Kidney tubule cell (primary cell): ENCODE measurements at regions not wholly inside any gene's neighbourhood (a gene's known extent, or its start where the extent isn't known, plus 50 kb on each side); places are given as distances from the start of the nearest gene placed in this dataset.

Source experiments
- DNase-seq: peaks from one replicate; pipeline ENCODE4 v3.0.0-alpha.2; 2018; ENCODE audit warnings: low spot score

GRCh38 chr18:73315381-73315780 lies 447.6 kb upstream of the NETO1 start:
- no peak for DNase-seq

GRCh38 chr18:73313476-73313875 lies 445.7 kb upstream of the NETO1 start:
- no peak for DNase-seq

- DNase-seq: no peak
Observed at GRCh38 chr18:73296686-73297085, 428.9 kb upstream of the NETO1 start.

GRCh38 chr18:73292156-73292555 lies 424.4 kb upstream of the NETO1 start:
- DNase-seq: no peak

GRCh38 chr18:73288813-73289212 lies 421.0 kb upstream of the NETO1 start:
- no peak for DNase-seq

GRCh38 chr18:73286584-73286983 lies 418.8 kb upstream of the NETO1 start:
- DNase-seq: no peak

GRCh38 chr18:73283788-73284187 lies 416.0 kb upstream of the NETO1 start:
- peak; percentile 70 for DNase-seq

- peak; percentile 54 for DNase-seq
Observed at GRCh38 chr18:73283032-73283431, 415.2 kb upstream of the NETO1 start.

GRCh38 chr18:73279498-73279897 lies 411.7 kb upstream of the NETO1 start:
- no peak for DNase-seq

- no peak for DNase-seq
Observed at GRCh38 chr18:73274812-73275621, 407.2 kb upstream of the NETO1 start.

GRCh38 chr18:73270920-73271634 lies 403.3 kb upstream of the NETO1 start:
- no peak for DNase-seq

GRCh38 chr18:73264562-73264921 lies 396.8 kb upstream of the NETO1 start:
- DNase-seq: no peak

GRCh38 chr18:73261923-73262322 lies 394.1 kb upstream of the NETO1 start:
- no peak for DNase-seq

- no peak for DNase-seq
Observed at GRCh38 chr18:73261243-73261642, 393.5 kb upstream of the NETO1 start.

GRCh38 chr18:73258375-73259087 lies 390.7 kb upstream of the NETO1 start:
- DNase-seq: no peak

- no peak for DNase-seq
Observed at GRCh38 chr18:73254564-73254963, 386.8 kb upstream of the NETO1 start.

GRCh38 chr18:73249030-73249429 lies 381.2 kb upstream of the NETO1 start:
- DNase-seq: no peak

- DNase-seq: no peak
Observed at GRCh38 chr18:73246763-73247162, 379.0 kb upstream of the NETO1 start.

GRCh38 chr18:73245345-73245744 lies 377.6 kb upstream of the NETO1 start:
- no peak for DNase-seq

- DNase-seq: no peak
Observed at GRCh38 chr18:73244401-73244800, 376.6 kb upstream of the NETO1 start.

GRCh38 chr18:73240899-73241298 lies 373.1 kb upstream of the NETO1 start:
- DNase-seq: no peak

- peak; percentile 2 for DNase-seq
Observed at GRCh38 chr18:73235921-73236320, 368.1 kb upstream of the NETO1 start.

GRCh38 chr18:73235491-73235890 lies 367.7 kb upstream of the NETO1 start:
- DNase-seq: peak; percentile 92
